ENCODE measurements at regions not wholly inside any gene's neighbourhood (a gene's known extent, or its start where the extent isn't known, plus 50 kb on each side); places are given as distances from the start of the nearest gene placed in this dataset.

DNA sequence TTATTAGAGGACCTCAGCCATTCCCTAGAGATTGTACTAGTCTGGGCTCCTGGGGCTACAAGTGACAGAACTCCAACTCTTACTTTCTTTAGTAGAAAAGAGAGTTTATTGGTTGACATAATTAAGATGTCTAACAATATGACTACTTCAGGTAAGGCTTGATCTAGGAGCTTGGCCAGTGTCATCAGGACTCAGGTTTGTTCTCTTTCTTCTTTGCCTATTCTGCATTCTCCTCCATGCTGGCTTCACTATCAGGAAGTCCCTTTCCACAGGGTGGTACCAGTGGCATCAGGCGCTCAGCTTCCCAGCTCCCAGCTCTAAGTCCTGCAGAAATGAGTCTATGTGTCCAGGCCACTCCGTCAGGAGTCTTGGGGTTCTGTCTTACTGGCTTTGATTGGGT, 286.1 kb upstream of the EEF2KMT start:
- TF ChIP-seq CTCF (optimal IDR thresholded peaks at IDR 0.05 in 1 of 3, IDR thresholded peaks at IDR 0.05 in 1 of 3, conservative IDR thresholded peaks at IDR 0.05 in 1 of 3; ENCODE audit: extremely low read depth in 1 of 3, insufficient read depth in 2 of 3, low read length in 3 of 3): no peak
- TF ChIP-seq EZH2 (IDR thresholded peaks at IDR 0.05; ENCODE audit: low read length): no peak

All from keratinocyte (primary cell).